IPS-15b (cell line): ENCODE measurements at regions not wholly inside any gene's neighbourhood (a gene's known extent, or its start where the extent isn't known, plus 50 kb on each side); places are given as distances from the start of the nearest gene placed in this dataset.

Experiments
- H3K27me3 ChIP-seq: one replicate; pipeline ENCODE4 v1.6.1; 2013; ENCODE audit warnings: low read length; ENCODE audit not compliant: control insufficient read depth, insufficient read depth
- H3K36me3 ChIP-seq: one replicate; pipeline ENCODE4 v1.6.1; 2013; ENCODE audit warnings: low read length; ENCODE audit not compliant: control insufficient read depth, insufficient read depth
- H3K4me1 ChIP-seq: one replicate; pipeline ENCODE4 v1.6.1; 2013; ENCODE audit warnings: mild to moderate bottlenecking, low read length; ENCODE audit not compliant: control insufficient read depth, insufficient read depth
- H3K4me3 ChIP-seq: one replicate; pipeline ENCODE4 v1.5.1; 2013; ENCODE audit warnings: low read depth, low read length
- H3K9ac ChIP-seq: one replicate; pipeline ENCODE4 v1.6.1; 2013; ENCODE audit warnings: low read depth, mild to moderate bottlenecking, low read length
- H3K9me3 ChIP-seq: one replicate; pipeline ENCODE4 v1.6.1; 2013; ENCODE audit warnings: mild to moderate bottlenecking, low read length; ENCODE audit not compliant: control insufficient read depth, insufficient read depth

DNA sequence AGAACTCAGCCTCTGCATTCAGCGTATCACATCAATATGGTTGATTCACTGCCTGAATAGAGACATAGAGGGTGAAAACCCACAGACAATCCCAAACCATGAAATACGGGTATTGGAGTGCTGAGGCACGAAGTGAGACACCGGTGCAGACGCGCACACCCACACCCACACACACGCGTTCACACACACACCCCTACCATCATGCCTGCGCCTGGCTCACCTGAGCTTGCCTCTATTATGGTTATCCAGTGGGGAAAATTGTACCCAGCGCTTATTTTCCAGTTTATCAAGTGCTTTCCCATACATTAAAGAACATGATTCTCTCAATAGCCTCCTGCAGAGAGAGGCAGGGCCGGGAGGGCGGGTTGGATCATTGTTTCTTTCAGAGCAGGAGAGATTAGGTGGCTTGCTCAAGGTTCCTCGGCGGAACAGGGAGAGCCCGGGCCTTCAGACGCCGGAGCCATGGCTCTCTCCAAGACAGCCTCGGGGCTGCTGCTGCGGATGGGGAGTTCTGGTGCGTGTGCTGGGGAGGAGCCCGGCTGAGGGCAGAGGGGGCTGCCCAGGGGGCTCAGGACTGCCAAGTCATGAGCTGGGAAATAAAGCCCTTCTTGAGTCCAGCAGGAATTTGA is 78.9 kb upstream of the THY1 start:
- no peak overlapping the region for H3K4me3 ChIP-seq
- peaks cover 3% of the 10 kb centered on the region for H3K36me3 ChIP-seq
- H3K27me3 ChIP-seq = no peaks in the 10 kb centered on the region
- no peaks in the 10 kb centered on the region for H3K9me3 ChIP-seq
- peaks cover 12% of the 10 kb centered on the region for H3K4me1 ChIP-seq
- H3K9ac ChIP-seq = no peak overlapping the region

DNA sequence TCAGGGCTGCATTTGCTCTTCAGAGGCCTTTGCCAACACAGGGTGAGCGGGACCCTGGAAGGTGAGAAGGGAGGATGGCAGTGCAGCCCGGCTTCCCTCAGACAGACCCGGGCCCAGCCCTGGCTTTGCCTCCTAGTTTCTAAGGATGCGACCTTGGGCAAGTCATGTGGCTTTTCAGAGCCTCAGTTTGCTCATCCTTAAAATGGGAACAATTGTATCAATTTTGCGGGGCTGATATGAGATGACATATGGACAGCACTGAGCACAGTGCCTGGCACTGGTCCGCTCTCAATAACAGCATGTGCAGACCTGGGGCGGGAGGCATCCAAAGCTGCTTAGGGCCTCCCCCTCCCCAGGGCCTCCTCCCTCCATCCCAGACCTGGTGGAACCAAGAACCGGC is 74.7 kb upstream of the THY1 start:
- Histone ChIP-seq H3K9me3 (no peaks in the 10 kb centered on the region), H3K27me3 (no peaks in the 10 kb centered on the region), H3K36me3 (peaks cover 2% of the 10 kb centered on the region), H3K4me1 (peaks cover 12% of the 10 kb centered on the region), H3K4me3 (no peak overlapping the region), H3K9ac (no peak overlapping the region)

DNA sequence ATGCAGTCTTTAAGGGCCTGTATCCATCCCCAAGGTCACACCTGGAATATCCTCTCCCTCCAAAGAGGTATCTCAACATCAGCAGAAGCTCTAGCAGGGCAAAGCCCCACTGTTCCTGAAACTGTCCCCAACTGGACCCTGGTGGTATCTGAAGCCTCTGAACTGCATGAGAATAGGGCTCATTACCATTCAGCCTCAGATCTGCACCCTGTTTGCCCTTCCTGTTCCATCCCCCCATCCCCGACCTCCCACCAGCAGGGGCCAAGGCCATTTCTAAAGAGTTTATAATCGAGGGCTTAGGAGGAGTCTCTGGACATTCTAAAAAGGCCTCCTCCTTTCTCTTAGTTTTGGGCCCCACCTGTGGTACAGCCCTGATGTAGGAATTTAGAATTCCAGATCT is 74.0 kb upstream of the THY1 start:
- Histone ChIP-seq H3K36me3 (no peaks in the 10 kb centered on the region), H3K9me3 (no peaks in the 10 kb centered on the region), H3K9ac (no peak overlapping the region), H3K27me3 (no peaks in the 10 kb centered on the region), H3K4me1 (peaks cover 12% of the 10 kb centered on the region), H3K4me3 (no peak overlapping the region)

DNA sequence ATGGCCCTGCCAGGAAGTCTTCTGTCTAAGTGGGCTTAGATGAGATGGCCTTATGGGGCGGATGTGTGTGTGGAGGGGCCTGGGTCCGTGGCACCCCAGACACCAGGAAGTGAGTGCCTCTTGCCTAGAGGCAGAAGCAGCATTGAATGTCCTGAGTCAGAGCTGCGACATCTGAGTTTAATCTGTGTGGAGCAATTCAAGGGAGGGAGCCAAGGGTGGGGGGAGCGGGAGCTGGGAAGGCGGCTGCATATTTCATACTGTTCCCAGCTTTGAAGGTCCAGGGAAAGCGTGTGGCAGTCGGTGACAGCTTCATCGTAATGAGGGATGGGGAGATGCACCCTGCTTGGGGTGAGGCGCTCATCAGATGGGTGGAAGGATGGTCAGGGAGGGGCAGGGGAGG is 73.5 kb upstream of the THY1 start:
- H3K9me3 ChIP-seq = no peaks in the 10 kb centered on the region
- H3K27me3 ChIP-seq = no peaks in the 10 kb centered on the region
- H3K4me1 ChIP-seq = peaks cover 12% of the 10 kb centered on the region
- H3K4me3 ChIP-seq = no peak overlapping the region
- no peak overlapping the region for H3K9ac ChIP-seq
- H3K36me3 ChIP-seq = no peaks in the 10 kb centered on the region

DNA sequence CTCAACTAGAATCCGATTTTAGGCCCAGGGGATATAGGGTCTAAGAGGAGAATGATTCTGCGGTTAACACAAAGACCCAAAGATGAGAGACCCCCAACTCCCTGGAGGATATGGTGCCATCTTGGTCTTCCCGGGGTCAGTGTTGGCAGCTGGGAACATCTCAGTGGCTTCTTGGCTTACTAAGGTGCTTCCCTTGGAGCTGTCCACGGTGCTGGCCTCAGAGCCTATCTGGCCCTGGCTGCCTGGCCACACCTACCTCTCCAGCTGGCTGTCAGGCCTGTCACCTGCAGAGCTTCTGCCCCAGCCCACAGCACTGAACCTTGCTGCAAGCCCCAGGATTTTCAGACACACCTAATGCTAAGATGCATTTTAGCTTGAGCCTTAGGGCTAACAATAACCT is 70.7 kb upstream of the THY1 start:
- H3K36me3 ChIP-seq = no peaks in the 10 kb centered on the region
- H3K4me3 ChIP-seq = no peak overlapping the region
- H3K27me3 ChIP-seq = no peaks in the 10 kb centered on the region
- H3K4me1 ChIP-seq = peaks cover 12% of the 10 kb centered on the region
- H3K9me3 ChIP-seq = no peaks in the 10 kb centered on the region
- no peak overlapping the region for H3K9ac ChIP-seq

DNA sequence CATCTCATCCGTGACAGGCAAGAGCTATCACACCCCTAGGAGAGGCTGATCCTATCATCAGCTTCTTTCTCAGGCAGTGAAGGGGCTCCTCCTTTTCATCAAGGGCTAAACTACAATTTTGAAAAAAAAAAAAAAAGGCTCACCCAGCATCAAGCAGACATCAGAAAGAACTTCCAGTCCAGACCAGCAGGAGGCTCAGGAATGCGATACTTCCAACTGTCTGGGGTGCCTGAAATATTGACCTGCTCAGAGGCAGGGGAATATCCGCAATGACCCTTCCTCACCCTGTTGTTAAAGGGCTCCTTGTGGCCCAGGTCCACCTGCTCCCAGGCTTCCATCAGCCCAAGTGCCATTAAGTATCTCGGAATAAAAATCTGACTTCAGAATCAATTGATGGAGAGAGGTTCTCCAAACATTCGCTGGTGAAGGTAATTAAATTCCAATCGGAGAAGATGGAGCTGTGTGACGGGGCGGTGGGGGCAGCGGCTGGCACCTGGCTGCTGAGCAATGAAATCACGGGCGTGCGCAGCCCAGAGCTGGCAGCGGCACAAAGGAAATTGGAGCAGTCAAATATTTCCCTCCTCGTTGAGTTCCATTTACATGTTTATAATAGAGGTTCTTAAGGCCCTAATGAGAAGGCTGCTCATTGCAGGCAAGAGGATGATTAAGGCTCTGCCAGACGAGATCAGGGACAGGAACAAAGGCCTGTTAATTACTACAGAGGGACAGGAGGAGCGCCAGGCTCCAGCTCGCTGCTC is 69.0 kb upstream of the THY1 start:
- Histone ChIP-seq H3K9ac (no peak overlapping the region), H3K4me1 (peaks cover 3% of the 10 kb centered on the region), H3K4me3 (no peak overlapping the region), H3K27me3 (no peaks in the 10 kb centered on the region), H3K9me3 (no peaks in the 10 kb centered on the region), H3K36me3 (no peaks in the 10 kb centered on the region)

DNA sequence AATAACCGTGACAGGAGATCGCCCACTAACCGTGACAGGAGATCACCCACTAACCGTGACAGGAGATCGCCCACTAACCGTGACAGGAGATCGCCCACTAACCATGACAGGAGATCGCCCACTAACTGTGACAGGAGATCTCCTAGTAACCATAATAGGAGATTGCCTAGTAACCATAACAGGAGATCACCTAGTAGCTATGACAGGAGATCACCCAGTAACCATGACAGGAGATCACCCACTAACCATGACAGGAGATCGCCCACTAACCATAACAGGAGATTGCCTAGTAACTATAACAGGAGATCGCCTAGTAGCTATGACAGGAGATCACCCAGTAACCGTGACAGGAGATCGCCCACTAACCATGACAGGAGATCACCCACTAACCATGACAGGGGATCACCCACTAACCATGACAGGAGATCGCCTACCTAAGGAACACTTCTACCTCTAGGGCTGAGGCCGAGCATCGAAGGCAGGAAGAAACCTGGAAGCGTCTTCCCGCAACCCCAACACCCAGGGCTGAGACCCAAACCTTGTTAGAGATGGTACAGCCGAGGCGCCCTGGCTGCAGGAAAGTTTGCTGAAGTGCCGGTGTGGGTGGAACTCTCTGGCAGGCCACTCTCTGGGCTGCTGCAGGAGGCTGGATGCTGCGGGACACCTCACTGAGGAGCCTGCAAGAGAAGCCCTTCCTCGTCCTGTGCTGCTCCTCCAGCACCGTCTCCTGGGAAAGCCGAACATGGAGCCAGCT is 67.5 kb upstream of the THY1 start:
- Histone ChIP-seq H3K27me3 (no peaks in the 10 kb centered on the region), H3K4me3 (no peak overlapping the region), H3K9me3 (no peaks in the 10 kb centered on the region), H3K4me1 (no peaks in the 10 kb centered on the region), H3K36me3 (no peaks in the 10 kb centered on the region), H3K9ac (no peak overlapping the region)

DNA sequence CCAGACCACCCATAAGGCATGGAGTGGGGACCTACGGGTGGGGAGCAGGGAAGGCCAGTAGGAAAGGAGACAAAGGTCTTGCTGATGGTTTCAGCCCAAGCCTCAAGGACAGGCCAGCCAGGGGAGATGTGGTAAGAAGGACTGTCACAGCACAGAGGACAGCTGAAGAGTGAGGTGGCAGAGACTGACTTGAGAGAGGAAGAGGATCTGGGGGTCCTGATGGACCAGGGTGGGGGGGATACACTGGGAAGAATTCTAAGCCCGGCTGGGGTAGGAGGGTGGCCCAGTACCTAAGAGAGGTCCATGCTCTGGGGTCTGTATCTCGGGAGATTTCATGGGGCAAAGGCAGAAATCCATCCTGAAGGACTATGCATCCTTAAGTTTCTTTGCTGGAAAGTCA is 66.1 kb upstream of the THY1 start:
- Histone ChIP-seq H3K9ac (no peak overlapping the region), H3K27me3 (no peaks in the 10 kb centered on the region), H3K4me3 (no peak overlapping the region), H3K36me3 (no peaks in the 10 kb centered on the region), H3K4me1 (no peaks in the 10 kb centered on the region), H3K9me3 (no peaks in the 10 kb centered on the region)

DNA sequence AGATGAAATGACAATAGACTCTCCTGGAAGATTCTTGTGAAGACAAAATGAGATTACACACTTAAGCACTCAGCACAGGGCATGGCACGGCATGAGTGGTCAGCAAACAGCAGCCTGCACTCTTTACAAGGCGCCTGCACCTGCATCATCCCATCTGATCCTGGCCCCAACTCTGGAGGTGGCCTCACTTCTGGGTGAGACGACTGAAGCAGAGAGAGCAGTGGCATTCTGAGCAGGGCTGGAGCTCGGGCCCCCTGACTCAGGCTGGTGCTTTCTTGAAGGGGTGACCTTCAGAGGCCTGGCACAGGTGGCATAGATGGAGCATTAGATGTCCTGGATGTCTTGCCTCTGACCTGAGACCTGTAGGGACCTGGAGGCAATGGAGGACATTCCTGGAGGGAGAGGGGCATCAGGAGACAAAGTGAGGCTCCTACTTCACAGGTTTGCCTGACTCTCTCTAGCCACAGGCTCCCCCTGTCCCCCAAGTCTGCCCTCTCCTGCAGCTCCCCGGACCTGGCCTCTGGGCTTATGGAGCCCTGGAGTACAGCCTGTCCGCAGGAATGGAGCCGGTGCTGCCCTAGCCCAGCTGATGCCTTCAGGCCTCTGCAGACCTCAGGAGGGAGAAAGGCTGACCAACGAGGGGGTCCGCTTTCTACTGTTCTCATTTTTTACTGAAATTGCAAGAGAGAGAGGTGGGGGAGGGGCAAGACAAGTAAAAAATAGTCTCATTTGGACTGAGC is 65.5 kb upstream of the THY1 start:
- no peaks in the 10 kb centered on the region for H3K4me1 ChIP-seq
- no peaks in the 10 kb centered on the region for H3K36me3 ChIP-seq
- H3K27me3 ChIP-seq = no peaks in the 10 kb centered on the region
- H3K4me3 ChIP-seq = no peak overlapping the region
- no peaks in the 10 kb centered on the region for H3K9me3 ChIP-seq
- H3K9ac ChIP-seq = no peak overlapping the region

DNA sequence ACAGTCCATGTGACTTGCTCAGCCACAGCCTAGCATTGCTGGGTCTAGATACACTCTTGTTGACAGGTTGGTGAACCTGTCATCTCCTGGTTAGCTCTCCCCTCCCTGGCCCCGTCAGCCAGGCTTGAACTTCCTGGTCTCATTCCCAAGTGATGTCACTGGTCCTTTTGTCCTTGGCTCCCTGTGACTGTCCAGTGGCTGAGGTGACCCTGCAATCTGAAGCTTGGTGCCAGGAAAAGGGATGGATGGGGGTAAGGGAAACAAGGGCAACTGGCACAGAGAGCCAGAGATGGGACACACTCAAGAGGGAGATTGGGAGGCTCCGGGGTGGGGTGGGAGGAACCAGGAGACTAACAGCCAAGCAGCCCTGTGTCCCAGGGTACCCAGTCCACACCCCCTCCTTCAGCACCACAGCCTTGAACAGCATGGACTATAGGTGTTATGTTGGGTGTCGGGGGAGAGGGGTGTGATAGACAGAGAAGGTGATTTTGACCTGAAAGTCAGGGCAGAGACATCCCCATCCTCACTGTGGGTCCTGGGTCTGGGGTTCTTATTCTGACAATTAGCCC is 63.8 kb upstream of the THY1 start:
- Histone ChIP-seq H3K4me3 (no peak overlapping the region), H3K4me1 (no peaks in the 10 kb centered on the region), H3K9ac (no peak overlapping the region), H3K36me3 (no peaks in the 10 kb centered on the region), H3K27me3 (peaks cover 9% of the 10 kb centered on the region), H3K9me3 (no peaks in the 10 kb centered on the region)

DNA sequence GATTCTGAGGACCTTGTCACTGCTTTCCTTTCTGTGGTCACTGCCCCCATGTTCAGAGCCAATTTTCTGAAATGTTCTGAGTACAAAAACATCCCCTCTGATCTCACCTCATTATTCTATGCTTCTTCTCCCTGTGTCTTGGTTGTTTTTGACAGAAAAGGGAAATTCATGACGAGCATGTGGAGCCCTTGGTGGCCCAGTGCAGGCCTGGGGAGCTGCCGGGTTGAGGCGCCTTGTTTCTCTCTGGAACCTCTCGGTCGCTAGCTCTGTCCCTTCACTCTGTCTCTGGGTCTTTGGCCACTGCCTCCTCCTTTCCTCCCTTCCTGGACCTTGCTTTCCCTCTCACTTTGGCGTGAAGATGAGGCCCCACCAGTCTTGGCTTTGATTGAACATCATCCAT is 63.0 kb upstream of the THY1 start:
- no peak overlapping the region for H3K9ac ChIP-seq
- no peaks in the 10 kb centered on the region for H3K4me1 ChIP-seq
- no peaks in the 10 kb centered on the region for H3K36me3 ChIP-seq
- H3K9me3 ChIP-seq = no peaks in the 10 kb centered on the region
- peaks cover 11% of the 10 kb centered on the region for H3K27me3 ChIP-seq
- no peak overlapping the region for H3K4me3 ChIP-seq
